ENCODE measurements at regions not wholly inside any gene's neighbourhood (a gene's known extent, or its start where the extent isn't known, plus 50 kb on each side); places are given as distances from the start of the nearest gene placed in this dataset.

GRCh38 chr2:118240276-118240675 is 152.0 kb downstream of the INSIG2 start:
- Histone ChIP-seq H3K9me3 (replicated peaks; ENCODE audit: control insufficient read depth, insufficient read depth, low read length) (no peaks in the 10 kb centered on the region; the same call in 2 of the 3 replicates), H3K4me2 (ENCODE audit: control insufficient read depth, insufficient read depth) (no peak overlapping the region), H3K4me1 (ENCODE audit: control insufficient read depth, insufficient read depth, low read length) (no peaks in the 10 kb centered on the region), H3K79me2 (ENCODE audit: control insufficient read depth, insufficient read depth, low read length) (no peaks in the 10 kb centered on the region), H3K27ac (ENCODE audit: control insufficient read depth, insufficient read depth) (no peak overlapping the region), H3K36me3 (ENCODE audit: control insufficient read depth in 2 of 2, insufficient read depth in 2 of 2, low read length in 1 of 2) (no peaks in the 10 kb centered on the region), H3K9ac (ENCODE audit: control insufficient read depth, insufficient read depth, low read length) (no peak overlapping the region), H2AFZ (ENCODE audit: control insufficient read depth, low read depth, low read length) (no peak overlapping the region), H3K4me3 (no peak overlapping the region), H3K27me3 (replicated peaks in 1 of 2; ENCODE audit: control insufficient read depth in 2 of 2, insufficient read depth in 2 of 2, low read length in 1 of 2) (no peaks in the 10 kb centered on the region), H4K20me1 (ENCODE audit: control insufficient read depth, insufficient read depth) (no peaks in the 10 kb centered on the region)
- ChIA-PET RAD21 (ENCODE audit: unreplicated experiment) (interaction anchor here (1.0 kb wide), 1 partner anchor 642 kb away, joined by 3 read pairs; no protein-coding TSS in a partner anchor), CTCF (no interaction called here), POLR2A (no interaction called here), SMC1A (ENCODE audit: uncharacterized antibody, unreplicated experiment) (interaction anchor here (0.9 kb wide), 1 partner anchor 12 kb away, joined by 3 read pairs; no protein-coding TSS in a partner anchor)
- TF ChIP-seq SMARCA5 (IDR thresholded peaks at IDR 0.05) (no peak), ZBTB4 (CRISPR knock-in tag; IDR thresholded peaks at IDR 0.05) (no peak), KAT2A (conservative IDR thresholded peaks at IDR 0.05; ENCODE audit: control insufficient read depth, low read depth, low read length) (no peak), MLLT1 (IDR thresholded peaks at IDR 0.05) (no peak), KDM1A (IDR thresholded peaks at IDR 0.05; ENCODE audit: borderline replicate concordance) (no peak), BHLHE40 (IDR thresholded peaks at IDR 0.05; ENCODE audit: borderline replicate concordance in 1 of 2, low read depth in 2 of 2, low read length in 1 of 2) (no peak), EP300 (IDR thresholded peaks at IDR 0.05; ENCODE audit: borderline replicate concordance in 1 of 2, control insufficient read depth in 1 of 2, low read depth in 2 of 2, low read length in 2 of 2) (no peak), SP1 (IDR thresholded peaks at IDR 0.05; ENCODE audit: low read depth, low read length) (no peak), POLR2A (IDR thresholded peaks at IDR 0.05; ENCODE audit: low read depth, low read length) (no peak), ETV6 (conservative IDR thresholded peaks at IDR 0.05 in 1 of 2, IDR thresholded peaks at IDR 0.05 in 1 of 2; ENCODE audit: borderline replicate concordance in 1 of 2, low read depth in 1 of 2) (no peak), JUNB (IDR thresholded peaks at IDR 0.05) (no peak), MAX (IDR thresholded peaks at IDR 0.05; ENCODE audit: low read depth, low read length) (no peak)
- intact Hi-C loops (cut with micrococcal nuclease; ENCODE audit: unreplicated experiment), result loop anchor here (5.0 kb wide), 1 partner anchor 378 kb away; no protein-coding TSS in a partner anchor
- in situ Hi-C loops (cut with MboI), result no loop called here
- no TSS peak for BruUV-seq (replicated peaks)
- DNase-seq (ENCODE audit: low read depth, low spot score), result no peak
- FAIRE-seq, result no peak
- 12% methylated on average over 2 of the region's 2 CpGs for WGBS (ENCODE audit: insufficient coverage, insufficient replicate concordance, low lambda C conversion rate, missing lambda C conversion rate)
- ATAC-seq, result no peak

Measured in GM12878 (cell line).